Testis (tissue), 2 donors: ENCODE measurements at regions not wholly inside any gene's neighbourhood (a gene's known extent, or its start where the extent isn't known, plus 50 kb on each side); places are given as distances from the start of the nearest gene placed in this dataset.

Source experiments
- DNase-seq: peaks from one replicate; pipeline ENCODE4 v3.0.0-alpha.2; 2019
- H3K27ac ChIP-seq, 2 donors: fragments of 200-600 bp; sonication (generic); one replicate each; pipeline ENCODE4 v1.5.1; 2019
- H3K27me3 ChIP-seq: fragments of 200-600 bp; sonication (generic); one replicate; pipeline ENCODE4 v1.5.1; 2019
- H3K36me3 ChIP-seq: fragments of 200-600 bp; sonication (generic); one replicate; pipeline ENCODE4 v1.5.1; 2017; ENCODE audit warnings: low read depth; ENCODE audit errors: missing control alignments
- H3K4me1 ChIP-seq: fragments of 200-600 bp; sonication (generic); one replicate; pipeline ENCODE4 v1.5.1; 2019
- H3K4me3 ChIP-seq, 2 donors: fragments of 200-600 bp; sonication (generic); one replicate each; pipeline ENCODE4 v1.5.1; 2017 to 2019
- H3K9me3 ChIP-seq: fragments of 200-600 bp; sonication (generic); one replicate; pipeline ENCODE4 v1.5.1; 2017
- POLR2A ChIP-seq: fragments of 450-650 bp; IDR thresholded peaks from one replicate; pipeline ENCODE4 v1.6.1; 2017; ENCODE audit warnings: antibody characterized with exemption, mild to moderate bottlenecking, moderate library complexity
- WGBS, 2 donors: methylation state at CpG; one replicate each; pipeline ENCODE4 v1.1.5; 2018; 5-methylcytosine and 5-hydroxymethylcytosine counted together
- intact Hi-C: fragments of 100-400 bp; cut with DNase I; formaldehyde crosslinking; loops from one replicate; pipeline ENCODE4 v1.15.1; 2023; ENCODE audit warnings: low total_unique reads
- TF ChIP-seq, protein P1 (sequence below), 3 experiments: fragments of 450-650 bp in 2 of 3; fragments of 200-600 bp in 1 of 3; sonication (generic) in 1 of 3; IDR thresholded peaks; one replicate each; pipeline ENCODE4 v1.5.1; 2016 to 2019; ENCODE audit warnings: antibody characterized with exemption in 3 of 3, mild to moderate bottlenecking in 2 of 3, moderate library complexity in 1 of 3

DNA sequence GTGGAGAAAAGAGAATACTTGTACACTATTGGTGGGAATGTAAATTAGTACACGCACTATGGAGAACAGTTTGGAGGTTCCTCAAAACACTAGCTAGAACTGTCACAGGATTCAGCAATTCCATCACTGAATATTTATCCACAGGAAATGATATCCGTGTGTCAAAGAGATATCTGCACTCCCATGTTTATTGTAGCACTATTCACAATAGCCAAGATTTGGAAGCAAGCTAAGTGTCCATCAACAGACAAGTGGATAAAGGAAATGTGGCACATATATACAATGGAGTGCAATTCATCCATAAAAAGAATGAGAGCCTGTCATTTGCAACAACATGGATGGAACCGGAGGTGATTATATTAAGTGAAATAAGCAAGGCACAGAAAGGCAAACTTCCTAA, 428.5 kb downstream of the CCDC91 start:
- Histone ChIP-seq H3K27ac (no peak overlapping the region), H3K4me3 (no peak overlapping the region), H3K4me1 (no peaks in the 10 kb centered on the region), H3K27me3 (no peaks in the 10 kb centered on the region), H3K36me3 (no peaks in the 10 kb centered on the region), H3K9me3 (no peaks in the 10 kb centered on the region)
- intact Hi-C loops: no loop called here
- no peak for TF ChIP-seq POLR2A
- TF ChIP-seq, protein P1, sequence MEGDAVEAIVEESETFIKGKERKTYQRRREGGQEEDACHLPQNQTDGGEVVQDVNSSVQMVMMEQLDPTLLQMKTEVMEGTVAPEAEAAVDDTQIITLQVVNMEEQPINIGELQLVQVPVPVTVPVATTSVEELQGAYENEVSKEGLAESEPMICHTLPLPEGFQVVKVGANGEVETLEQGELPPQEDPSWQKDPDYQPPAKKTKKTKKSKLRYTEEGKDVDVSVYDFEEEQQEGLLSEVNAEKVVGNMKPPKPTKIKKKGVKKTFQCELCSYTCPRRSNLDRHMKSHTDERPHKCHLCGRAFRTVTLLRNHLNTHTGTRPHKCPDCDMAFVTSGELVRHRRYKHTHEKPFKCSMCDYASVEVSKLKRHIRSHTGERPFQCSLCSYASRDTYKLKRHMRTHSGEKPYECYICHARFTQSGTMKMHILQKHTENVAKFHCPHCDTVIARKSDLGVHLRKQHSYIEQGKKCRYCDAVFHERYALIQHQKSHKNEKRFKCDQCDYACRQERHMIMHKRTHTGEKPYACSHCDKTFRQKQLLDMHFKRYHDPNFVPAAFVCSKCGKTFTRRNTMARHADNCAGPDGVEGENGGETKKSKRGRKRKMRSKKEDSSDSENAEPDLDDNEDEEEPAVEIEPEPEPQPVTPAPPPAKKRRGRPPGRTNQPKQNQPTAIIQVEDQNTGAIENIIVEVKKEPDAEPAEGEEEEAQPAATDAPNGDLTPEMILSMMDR (IDR thresholded peaks at IDR 0.05): no peak
- no peak for DNase-seq
- 80 to 91% methylated on average over 3 of the region's 3 CpGs for WGBS, 2 donors

DNA sequence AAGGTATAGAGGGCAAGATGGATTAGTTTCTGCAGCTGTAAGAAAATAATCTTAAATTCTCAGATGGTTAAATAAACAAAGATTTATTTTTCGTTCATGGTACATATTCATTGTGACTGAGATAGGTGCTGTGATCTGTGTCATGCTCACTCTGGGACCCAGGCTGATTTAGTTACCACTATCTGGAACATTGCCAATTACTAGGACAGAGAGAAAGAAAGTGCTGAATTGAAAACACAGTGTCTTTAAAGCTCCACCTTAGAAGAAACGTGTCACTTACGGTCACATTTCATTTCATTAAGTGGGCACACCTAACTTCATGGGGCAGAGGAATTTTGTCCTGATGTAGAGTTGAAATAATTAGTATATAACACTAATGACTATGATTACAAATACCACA, 430.0 kb downstream of the CCDC91 start:
- no peak overlapping the region for H3K27ac ChIP-seq
- no peaks in the 10 kb centered on the region for H3K36me3 ChIP-seq
- H3K4me3 ChIP-seq: no peak overlapping the region
- no peak for TF ChIP-seq POLR2A
- TF ChIP-seq, protein P1 (IDR thresholded peaks at IDR 0.05): no peak
- 85 to 86% methylated on average over 3 of the region's 3 CpGs for WGBS, 2 donors
- no peaks in the 10 kb centered on the region for H3K4me1 ChIP-seq
- intact Hi-C loops: no loop called here
- no peaks in the 10 kb centered on the region for H3K27me3 ChIP-seq
- no peaks in the 10 kb centered on the region for H3K9me3 ChIP-seq
- no peak for DNase-seq

DNA sequence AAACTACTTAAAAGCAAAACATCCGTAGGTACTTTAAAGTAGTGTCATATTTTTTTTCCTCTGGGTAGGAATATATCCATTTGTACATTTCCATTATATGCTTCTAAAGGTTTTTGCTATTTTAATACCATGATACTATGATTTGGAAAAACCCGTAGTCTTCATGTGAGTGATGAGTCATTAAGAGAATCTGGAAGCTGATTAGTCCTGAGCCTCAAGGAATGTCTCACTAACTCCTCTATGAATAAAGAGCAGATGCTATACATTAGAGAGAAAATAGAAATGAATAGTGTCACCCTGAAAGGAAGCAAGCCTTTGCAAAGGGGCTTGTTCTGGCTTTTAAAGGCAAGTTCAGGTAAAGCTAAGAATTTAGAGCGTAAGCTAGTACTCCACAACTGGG, 432.1 kb downstream of the CCDC91 start:
- Histone ChIP-seq H3K27ac (no peak overlapping the region), H3K4me1 (no peaks in the 10 kb centered on the region), H3K36me3 (no peaks in the 10 kb centered on the region), H3K27me3 (no peaks in the 10 kb centered on the region), H3K9me3 (no peaks in the 10 kb centered on the region), H3K4me3 (no peak overlapping the region)
- WGBS, 2 donors: 91 to 94% methylated on average over 3 of the region's 3 CpGs
- intact Hi-C loops: no loop called here
- no peak for TF ChIP-seq POLR2A
- TF ChIP-seq, protein P1 (IDR thresholded peaks at IDR 0.05): no peak
- no peak for DNase-seq

DNA sequence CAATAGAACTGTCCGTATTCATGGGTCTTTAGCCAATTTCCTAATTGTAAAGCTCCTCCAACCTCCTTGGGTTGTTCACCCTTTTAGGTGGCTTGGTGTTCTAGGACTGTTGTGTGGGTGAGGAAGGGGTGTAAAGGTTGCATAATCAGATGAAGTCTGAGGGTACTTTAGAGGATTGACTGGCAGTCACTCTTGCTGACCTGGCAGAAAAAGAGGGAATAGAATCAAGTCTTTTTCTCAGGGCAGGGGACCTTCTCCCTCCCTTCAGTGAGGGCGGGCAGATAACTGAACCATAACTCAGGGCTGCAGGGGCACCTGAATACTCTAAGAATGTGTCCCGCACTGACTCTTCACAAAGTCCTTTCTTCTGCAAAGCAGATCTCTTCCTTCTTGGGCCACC, 436.2 kb downstream of the CCDC91 start:
- no peak overlapping the region for H3K27ac ChIP-seq
- no peak overlapping the region for H3K4me3 ChIP-seq
- WGBS, 2 donors: 93 to 95% methylated on average over 3 of the region's 3 CpGs
- intact Hi-C loops: no loop called here
- no peaks in the 10 kb centered on the region for H3K9me3 ChIP-seq
- H3K36me3 ChIP-seq: no peaks in the 10 kb centered on the region
- no peaks in the 10 kb centered on the region for H3K4me1 ChIP-seq
- DNase-seq: no peak
- TF ChIP-seq, protein P1 (IDR thresholded peaks at IDR 0.05): no peak
- no peaks in the 10 kb centered on the region for H3K27me3 ChIP-seq

DNA sequence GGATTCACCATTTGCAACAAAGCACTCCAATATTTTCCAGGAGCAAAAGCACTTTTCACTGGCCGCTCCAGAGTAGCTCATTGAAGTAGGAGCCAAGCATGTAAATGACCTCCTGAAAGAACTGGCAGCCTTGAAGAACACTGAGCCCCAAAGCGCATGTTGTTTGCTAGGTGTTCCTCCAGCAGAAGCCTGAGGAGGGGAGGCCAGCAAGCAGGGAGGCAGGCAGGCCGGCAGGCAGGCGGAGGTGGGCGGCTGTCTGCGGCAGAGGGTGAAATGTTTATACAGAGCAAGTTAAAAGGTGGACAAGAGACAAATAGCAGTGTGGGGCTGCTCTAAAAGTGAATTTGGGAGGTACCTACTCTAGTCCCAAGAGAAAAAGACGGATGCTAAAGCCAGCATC, 439.4 kb downstream of the CCDC91 start:
- H3K4me3 ChIP-seq: no peak overlapping the region
- no peak overlapping the region for H3K27ac ChIP-seq
- intact Hi-C loops: no loop called here
- no peaks in the 10 kb centered on the region for H3K4me1 ChIP-seq
- no peak for DNase-seq
- no peaks in the 10 kb centered on the region for H3K9me3 ChIP-seq
- no peak for TF ChIP-seq POLR2A
- TF ChIP-seq, protein P1 (IDR thresholded peaks at IDR 0.05): no peak
- 25 to 47% methylated on average over 7 of the region's 7 CpGs for WGBS, 2 donors
- H3K27me3 ChIP-seq: no peaks in the 10 kb centered on the region
- H3K36me3 ChIP-seq: no peaks in the 10 kb centered on the region
